HG02623 (cell line): ENCODE measurements at regions not wholly inside any gene's neighbourhood (a gene's known extent, or its start where the extent isn't known, plus 50 kb on each side); places are given as distances from the start of the nearest gene placed in this dataset.
"Not testable (repeated sequence)": the region's sequence is repeated elsewhere in the genome, so short reads cannot be mapped to it uniquely, and the experiment has no call there.

Experiments
- ATAC-seq: cut with Tn5 transposase; IDR thresholded peaks from one replicate; pipeline ENCODE4 v1.9.1; 2021; ENCODE audit warnings: moderate library complexity; ENCODE audit not compliant: unreplicated experiment

GRCh38 chr14:89060191-89060590 lies 235.7 kb downstream of the TTC8 start:
- no peak for ATAC-seq

- ATAC-seq: no peak
These were observed 237.2 kb downstream of the TTC8 start for GRCh38 chr14:89061696-89062095.

- no peak for ATAC-seq
These were observed 241.4 kb downstream of the TTC8 start for GRCh38 chr14:89065879-89066278.

GRCh38 chr14:89067293-89067972 lies 243.0 kb downstream of the TTC8 start:
- ATAC-seq: no peak

- no peak for ATAC-seq
These were observed 253.8 kb downstream of the TTC8 start for GRCh38 chr14:89078021-89078795.

GRCh38 chr14:89085231-89085731 lies 260.8 kb downstream of the TTC8 start:
- no peak for ATAC-seq

GRCh38 chr14:89085737-89086382 lies 261.4 kb downstream of the TTC8 start:
- ATAC-seq: no peak

- ATAC-seq: no peak
These were observed 264.1 kb downstream of the TTC8 start for GRCh38 chr14:89088530-89088929.

GRCh38 chr14:89089330-89089729 lies 264.9 kb downstream of the TTC8 start:
- ATAC-seq: no peak

GRCh38 chr14:89091781-89092180 lies 267.3 kb downstream of the TTC8 start:
- no peak for ATAC-seq

GRCh38 chr14:89093083-89093730 lies 268.8 kb downstream of the TTC8 start:
- ATAC-seq: no peak

- no peak for ATAC-seq
These were observed 270.6 kb downstream of the TTC8 start for GRCh38 chr14:89095036-89095435.

- no peak for ATAC-seq
These were observed 272.5 kb downstream of the TTC8 start for GRCh38 chr14:89096946-89097345.

- ATAC-seq: no peak
These were observed 273.8 kb downstream of the TTC8 start for GRCh38 chr14:89098254-89098653.

GRCh38 chr14:89104171-89104817 lies 279.8 kb downstream of the TTC8 start:
- ATAC-seq: not testable (repeated sequence)

GRCh38 chr14:89104861-89105260 lies 280.4 kb downstream of the TTC8 start:
- ATAC-seq: not testable (repeated sequence)
